ENCODE measurements at regions not wholly inside any gene's neighbourhood (a gene's known extent, or its start where the extent isn't known, plus 50 kb on each side); places are given as distances from the start of the nearest gene placed in this dataset.

GRCh38 chr1:208641579-208642280 is 397.5 kb upstream of the PLXNA2 start:
- TF ChIP-seq CTCF (conservative IDR thresholded peaks at IDR 0.05 in 1 of 2, IDR thresholded peaks at IDR 0.05 in 1 of 2; ENCODE audit: extremely low read depth in 1 of 2, insufficient read depth in 1 of 2, low read depth in 1 of 2, low read length in 2 of 2) (no peak), EZH2 (IDR thresholded peaks at IDR 0.05; ENCODE audit: borderline replicate concordance, low read length) (no peak)
